AG09319 (cell line): ENCODE measurements at regions not wholly inside any gene's neighbourhood (a gene's known extent, or its start where the extent isn't known, plus 50 kb on each side); places are given as distances from the start of the nearest gene placed in this dataset.

ENCODE experiments used
- DNase-seq: peaks from one replicate; pipeline ENCODE4 v3.0.0-alpha.2; 2010; ENCODE audit warnings: low read depth; ENCODE audit errors: extremely low read depth
- TF ChIP-seq, protein P1 (sequence below): IDR thresholded peaks from 2 replicates; pipeline ENCODE4 v1.5.1; 2011; ENCODE audit warnings: low read depth, mild to moderate bottlenecking, inconsistent platforms, low read length, moderate library complexity

DNA sequence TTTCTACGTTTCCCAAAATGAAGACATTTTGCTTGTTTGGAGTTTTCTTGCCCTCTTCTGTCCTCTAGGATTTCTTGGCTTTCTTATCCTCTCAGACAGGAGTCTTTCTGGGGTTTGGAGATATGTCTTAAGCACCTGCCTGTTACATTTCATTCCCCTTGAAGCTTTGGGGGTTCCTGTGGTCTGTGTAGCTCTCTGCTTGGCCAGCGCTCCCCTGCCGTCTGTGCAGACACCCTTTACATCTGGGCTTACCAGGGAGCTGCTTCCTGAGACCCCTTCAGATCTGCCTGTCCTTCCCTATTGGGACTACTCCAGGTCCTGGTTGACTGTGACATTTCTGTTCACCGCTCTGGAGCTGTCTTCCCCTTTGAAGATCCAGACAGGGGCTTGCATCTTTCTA lies 171.9 kb upstream of the CSF3R start:
- TF ChIP-seq, protein P1, sequence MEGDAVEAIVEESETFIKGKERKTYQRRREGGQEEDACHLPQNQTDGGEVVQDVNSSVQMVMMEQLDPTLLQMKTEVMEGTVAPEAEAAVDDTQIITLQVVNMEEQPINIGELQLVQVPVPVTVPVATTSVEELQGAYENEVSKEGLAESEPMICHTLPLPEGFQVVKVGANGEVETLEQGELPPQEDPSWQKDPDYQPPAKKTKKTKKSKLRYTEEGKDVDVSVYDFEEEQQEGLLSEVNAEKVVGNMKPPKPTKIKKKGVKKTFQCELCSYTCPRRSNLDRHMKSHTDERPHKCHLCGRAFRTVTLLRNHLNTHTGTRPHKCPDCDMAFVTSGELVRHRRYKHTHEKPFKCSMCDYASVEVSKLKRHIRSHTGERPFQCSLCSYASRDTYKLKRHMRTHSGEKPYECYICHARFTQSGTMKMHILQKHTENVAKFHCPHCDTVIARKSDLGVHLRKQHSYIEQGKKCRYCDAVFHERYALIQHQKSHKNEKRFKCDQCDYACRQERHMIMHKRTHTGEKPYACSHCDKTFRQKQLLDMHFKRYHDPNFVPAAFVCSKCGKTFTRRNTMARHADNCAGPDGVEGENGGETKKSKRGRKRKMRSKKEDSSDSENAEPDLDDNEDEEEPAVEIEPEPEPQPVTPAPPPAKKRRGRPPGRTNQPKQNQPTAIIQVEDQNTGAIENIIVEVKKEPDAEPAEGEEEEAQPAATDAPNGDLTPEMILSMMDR, result no peak
- DNase-seq, result no peak

DNA sequence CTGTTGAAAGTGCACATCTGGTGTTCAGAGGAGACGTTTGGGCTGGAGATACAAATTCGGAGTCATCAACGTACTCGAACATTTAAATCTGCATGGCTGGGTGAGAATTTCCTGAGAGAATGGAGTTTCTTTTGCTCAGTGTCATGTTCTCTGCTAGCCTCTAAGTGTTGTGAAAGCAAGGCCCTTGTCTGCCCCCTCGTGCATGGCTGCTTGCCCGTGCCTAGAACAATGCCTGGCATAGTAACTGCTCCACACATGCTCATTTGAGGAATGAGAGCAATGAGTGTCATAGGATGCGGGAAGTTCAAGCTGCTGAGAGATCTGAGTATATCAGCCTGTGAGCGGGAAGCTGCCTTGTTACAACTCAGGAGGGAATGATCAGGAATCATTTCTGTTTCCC lies 171.1 kb upstream of the CSF3R start:
- TF ChIP-seq, protein P1, result 0 out of 2 replicates have a peak, but pooled peaks have one; percentile 0
- DNase-seq, result no peak

DNA sequence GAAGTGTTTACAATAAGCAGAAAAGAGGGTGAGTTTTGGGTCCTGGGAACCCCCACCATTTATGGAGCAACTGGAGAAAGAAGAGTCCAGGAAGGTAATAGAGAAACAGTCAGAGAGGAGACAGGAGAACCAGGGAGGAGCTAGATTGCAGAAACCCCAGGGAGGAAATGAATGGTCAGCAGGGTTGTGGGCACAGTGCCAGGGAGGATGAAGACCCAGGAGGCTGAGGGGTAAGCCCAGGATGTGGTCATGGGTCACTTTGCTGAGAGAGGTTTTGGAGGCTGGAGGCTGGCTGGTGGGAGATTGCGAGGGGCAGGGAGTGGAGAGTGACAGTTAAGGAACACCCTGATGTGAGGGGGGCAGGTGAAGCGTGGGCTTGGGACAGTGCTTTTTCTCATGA lies 169.9 kb upstream of the CSF3R start:
- DNase-seq, result no peak
- TF ChIP-seq, protein P1, result no peak

DNA sequence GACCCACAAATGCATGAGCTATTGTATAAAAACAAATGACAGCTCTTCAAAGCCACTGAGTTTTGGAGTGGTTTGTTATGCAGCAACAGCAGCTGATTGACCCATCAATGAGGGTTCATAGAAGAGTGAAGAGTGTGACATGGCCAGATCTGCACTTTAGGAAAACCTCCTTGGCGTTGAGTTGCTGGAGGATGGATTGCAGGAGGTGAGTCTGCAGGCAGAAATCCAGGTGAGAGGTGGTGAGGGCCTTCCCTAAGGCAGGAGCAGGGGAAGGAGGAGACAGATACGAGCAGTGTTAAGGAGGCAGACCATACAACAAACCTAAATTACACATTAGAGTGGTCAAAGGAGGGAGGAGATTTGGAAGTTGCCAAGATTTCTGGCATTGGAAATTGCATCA lies 169.3 kb upstream of the CSF3R start:
- TF ChIP-seq, protein P1, result no peak
- DNase-seq, result no peak

DNA sequence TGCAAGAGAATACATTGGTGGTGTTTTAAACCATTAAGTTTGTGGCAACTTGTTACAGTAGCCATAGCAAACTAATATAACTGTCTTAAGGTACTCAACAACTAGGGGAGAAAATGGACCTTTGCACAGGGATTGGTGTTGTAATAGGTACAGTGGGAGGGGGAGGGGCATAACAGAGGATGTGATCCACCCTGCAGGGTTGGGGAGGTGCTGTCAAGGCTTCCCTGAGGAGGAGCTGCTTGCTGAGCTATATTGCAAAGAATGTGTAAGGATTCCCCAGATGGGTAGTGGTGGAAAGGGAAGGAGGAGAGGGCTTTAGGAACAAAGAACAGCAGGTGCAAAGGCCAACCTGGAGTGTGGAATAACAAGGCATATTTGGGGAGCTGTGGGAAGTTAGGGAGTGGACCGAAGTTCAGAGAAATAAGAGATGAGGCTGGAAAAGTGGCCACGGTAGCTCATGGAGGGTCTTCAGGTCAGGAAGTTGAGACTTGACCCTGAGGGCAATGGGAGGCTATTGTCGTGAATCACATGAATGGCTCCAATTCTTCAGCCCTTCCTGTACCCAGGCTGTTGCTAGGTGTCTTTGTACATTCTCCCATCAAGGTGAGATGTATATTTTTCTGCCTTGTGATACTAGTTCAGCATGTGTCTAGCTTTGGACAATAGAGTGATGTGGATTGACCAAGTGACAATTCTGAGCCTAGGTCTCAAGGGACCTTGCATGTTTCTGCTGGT lies 168.6 kb upstream of the CSF3R start:
- DNase-seq, result no peak
- TF ChIP-seq, protein P1, result no peak

DNA sequence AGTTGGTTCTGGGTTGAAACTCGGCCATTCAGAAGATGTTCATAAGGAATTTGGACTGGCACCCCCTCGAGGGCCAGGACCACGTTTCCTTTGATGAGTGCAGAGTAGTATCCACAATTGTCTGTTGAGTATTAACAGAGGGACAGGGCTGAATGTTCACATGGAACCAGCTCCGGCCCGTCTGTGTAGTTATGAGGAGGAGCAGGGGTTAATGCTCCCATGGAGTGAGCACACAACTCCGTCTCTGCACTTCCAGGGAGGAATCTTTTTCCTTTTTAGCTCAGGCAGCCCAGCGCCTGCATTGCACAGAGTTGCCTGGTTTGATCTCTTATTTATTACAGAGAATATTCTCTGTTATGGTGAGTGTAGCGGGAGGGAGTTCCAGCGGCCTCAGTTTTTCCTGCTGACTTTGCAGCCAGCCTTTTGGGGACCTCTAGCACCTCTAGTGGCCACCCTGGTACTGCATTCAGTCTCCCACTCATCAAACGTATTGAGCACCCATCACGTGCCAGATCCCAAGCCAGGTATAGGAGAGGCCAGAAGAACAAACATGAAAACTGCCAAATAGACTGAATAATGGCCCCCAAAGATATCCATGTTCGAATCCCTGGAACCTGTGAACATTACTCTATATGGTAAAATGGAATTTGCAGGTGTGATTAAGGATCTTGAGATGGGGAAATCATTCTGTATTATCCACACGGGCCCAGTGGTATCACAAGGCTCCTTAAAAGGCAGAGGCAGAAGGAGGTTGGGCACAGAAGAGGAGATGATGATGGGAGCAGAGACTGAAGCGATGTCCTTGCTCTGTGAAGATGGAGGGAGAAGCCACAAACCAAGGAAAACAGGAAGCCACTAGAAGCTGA lies 167.7 kb upstream of the CSF3R start:
- DNase-seq, result peak; percentile 4
- TF ChIP-seq, protein P1, result peak; percentile 92

DNA sequence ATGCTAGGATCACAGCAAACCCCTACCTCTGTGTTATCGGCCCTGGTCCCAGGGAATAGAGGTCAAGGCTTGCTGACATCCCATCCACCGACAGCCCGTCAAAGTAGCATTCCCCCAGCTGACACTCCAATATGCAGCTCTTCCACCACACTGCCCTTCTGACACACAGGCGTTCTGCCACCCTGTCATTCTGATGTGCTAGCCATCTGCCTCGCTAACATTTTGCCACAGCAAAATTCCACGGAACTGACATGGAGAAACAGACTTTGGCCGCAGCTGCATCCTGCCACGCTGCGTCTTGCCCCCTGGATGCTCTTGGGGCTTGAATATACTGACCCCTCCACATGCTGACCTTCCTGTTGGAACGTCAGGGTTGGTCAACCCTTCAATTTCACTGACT lies 163.2 kb upstream of the CSF3R start:
- no peak for DNase-seq
- TF ChIP-seq, protein P1, result no peak
